Stimulated activated CD8-positive, alpha-beta memory T cell treated with anti-CD3 and anti-CD28 coated beads, Interleukin-12 subunit alpha, Interleukin-12 subunit beta, amount 100 ng/mL, for 1 hour (primary cell): ENCODE measurements at regions not wholly inside any gene's neighbourhood (a gene's known extent, or its start where the extent isn't known, plus 50 kb on each side); places are given as distances from the start of the nearest gene placed in this dataset.
"Not testable (repeated sequence)": the region's sequence is repeated elsewhere in the genome, so short reads cannot be mapped to it uniquely, and the experiment has no call there.

Source experiments
- DNase-seq: peaks from one replicate; pipeline ENCODE4 v3.0.0-alpha.2; 2020; ENCODE audit warnings: low read depth

DNA sequence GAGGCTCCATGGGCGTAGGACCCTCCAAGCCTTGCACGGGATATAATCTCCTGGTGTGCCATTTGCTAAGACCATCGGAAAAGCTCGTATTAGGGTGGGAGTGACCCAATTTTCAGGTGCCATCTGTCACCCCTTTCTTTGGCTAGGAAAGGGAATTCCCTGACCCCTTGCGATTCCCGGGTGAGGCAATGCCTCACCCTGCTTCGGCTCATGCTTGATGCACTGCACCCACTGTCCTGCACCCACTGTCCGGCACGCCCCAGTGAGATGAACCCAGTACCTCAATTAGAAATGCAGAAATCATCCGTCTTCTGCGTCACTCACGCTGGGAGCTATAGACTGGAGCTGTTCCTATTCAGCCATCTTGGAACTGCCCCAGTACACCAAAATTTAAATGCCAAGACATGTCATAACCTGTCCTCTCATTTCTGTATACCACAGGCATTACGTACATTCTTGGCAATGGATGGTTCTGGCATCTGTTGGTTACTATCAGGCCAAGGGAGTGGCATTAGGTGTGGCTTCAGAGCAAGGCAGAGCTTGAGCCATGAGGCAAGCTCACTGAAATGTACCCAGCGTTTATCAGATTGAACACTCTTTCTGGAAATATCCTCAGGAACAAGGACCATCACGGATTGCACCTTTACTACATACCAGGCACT, 95.4 kb upstream of the GALNT18 start:
- no peak for DNase-seq

DNA sequence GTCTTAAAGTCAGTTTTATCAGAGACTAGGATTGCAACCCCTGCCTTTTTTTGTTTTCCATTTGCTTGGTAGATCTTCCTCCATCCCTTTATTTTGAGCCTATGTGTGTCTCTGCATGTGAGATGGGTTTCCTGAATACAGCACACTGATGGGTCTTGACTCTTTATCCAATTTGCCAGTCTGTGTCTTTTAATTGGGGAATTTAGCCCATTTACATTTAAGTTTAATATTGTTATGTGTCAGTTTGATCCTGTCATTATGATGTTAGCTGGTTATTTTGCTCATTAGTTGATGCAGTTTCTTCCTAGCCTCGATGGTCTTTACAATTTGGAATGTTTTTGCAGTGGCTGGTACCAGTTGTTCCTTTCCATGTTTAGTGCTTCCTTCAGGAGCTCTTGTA, 93.3 kb upstream of the GALNT18 start:
- not testable (repeated sequence) for DNase-seq

DNA sequence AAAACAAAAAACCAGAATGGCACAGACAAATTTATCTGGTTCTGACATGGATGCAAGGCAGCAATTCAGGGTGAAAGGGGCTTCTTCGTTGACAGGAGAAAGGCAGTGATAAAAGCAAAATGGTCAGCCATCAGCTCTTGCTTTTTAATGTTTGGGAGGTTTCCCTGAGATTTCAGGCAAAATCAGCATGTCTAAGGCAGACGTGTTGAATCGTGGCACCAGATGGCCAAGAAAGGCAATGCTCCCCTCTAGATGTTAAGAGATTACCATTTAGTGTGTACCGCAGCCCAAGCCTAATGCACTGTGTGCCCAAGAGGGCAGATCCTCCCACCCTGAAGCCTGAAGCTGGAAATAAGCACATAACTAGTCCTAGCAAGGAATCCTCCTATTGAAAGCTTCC, 88.8 kb upstream of the GALNT18 start:
- DNase-seq, result no peak

DNA sequence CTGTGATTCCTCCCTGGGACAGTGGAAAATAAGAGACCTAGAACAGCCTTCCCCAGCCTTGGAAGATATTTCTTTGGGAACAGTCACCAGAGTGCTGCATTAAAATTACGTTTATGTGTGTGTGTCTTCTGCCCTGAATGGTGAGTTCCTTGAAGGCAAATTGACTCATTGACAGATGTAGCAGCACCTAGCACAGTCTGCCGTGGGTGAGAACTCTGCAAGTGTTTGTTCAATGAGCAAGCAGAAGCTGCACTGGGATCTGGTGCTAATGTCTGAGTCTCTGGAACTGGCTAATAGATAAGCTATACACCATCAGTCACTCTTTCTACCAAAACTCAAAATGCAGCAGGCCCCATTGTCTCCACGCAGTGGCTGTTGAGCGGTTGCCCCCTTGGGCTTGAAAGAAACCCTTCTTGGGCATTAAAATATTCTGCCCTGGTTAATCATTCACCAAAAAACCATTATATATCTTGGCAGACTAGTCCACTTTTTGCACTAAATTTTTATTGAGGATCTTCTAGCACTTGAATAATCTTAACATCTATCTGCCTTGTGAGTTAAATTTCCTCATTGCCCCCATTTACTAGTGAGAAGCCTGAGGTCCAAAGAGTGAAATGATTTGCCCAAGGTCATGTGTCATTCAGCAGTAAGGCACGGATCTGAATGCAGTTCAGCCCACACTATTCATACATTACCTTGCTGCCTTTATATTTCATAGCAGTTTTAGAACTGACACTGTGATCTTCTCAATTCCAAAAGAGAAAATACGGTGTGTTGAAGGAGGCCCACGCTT, 87.8 kb upstream of the GALNT18 start:
- DNase-seq, result no peak

DNA sequence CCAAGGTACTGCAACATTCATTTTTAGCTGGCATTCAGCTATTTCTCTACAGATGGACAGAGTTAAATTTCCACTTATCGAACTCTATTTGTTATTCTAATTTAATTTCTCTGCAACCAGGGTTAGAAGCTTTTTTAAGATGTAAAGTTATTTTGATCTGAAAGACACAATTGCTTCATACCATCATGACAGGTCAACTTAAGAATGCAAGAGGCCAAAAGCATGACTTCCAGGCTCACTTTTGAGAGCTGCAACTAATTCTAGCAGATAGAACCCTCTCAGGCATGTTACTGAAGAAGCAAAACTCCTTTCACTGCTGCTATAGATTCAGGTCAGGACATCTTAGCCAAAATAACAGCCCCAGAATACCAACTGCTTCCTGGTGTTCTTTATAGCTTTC, 86.5 kb upstream of the GALNT18 start:
- no peak for DNase-seq

DNA sequence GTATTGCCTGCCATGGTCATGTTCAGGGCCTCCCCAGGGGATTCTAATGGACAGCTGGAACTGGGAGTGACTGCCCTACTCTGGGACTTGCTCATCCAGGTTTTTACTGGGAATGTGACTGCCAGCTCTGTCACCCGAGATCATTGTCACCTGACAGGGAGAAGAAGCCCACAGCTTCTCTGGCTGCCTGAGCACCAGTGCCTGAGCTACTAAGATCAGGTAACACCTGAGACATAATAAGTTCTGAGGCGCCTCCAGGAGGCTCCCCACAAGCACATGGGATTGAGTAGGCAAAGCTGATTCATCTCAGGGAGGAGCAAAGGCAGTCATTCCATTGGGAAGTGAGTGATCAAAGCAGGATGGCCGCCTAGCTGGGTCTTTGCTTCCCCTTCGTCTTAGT, 84.2 kb upstream of the GALNT18 start:
- DNase-seq, result no peak

DNA sequence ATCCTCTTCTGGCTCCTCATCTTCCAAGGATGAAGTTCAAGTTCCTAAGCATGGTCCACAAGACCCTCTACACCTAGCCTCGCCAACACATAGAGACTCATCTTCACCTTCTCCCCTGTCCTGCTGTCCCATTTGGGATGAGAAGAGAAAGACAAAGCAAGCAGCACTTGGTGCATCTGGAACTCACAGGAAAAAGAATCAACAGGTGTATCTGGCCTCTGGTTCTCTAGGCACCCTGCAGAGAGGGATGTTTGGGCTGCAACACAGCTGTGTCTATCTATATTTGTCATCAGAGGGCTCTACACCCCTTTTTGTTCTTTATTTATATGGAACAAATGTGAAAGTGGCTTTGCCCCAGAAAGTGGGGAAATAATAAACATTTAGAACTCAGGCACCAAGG, 82.1 kb upstream of the GALNT18 start:
- no peak for DNase-seq

DNA sequence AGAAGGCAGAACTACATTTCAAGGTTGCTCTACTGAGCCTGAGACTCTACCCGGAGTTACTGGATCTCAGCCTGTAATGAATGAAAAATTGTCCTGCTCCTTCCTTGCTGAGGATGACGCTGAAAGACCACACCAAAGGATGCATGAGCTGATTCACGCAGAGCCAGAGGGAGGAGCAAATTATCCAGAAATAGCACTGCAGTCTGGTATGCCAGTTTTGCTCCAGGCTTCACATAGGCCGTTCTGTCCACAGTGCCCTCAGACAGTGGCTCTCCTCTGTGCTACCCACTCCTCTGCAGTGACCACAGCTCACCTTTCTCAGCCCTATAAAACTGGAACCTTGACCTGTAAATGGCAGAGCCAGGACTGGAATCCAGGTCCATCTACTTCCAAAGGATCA, 79.3 kb upstream of the GALNT18 start:
- no peak for DNase-seq

DNA sequence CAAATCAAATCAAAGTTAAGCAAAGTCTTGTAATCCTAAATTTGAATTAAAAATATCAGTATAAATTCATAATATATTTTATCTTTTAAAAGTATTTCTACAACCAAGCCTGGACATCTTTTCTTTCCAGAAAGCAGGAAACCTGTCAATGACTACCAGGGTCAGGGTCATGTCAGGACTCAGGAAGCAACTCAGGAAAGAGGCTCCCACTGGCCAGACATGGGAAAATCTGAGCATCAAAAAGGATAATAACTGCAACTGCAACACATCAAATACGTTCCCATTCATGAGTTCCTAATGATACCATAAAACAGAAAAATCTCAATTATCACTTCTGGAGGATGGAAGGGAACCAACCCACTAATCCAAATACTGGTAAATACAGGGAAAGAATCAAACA, 76.0 kb upstream of the GALNT18 start:
- DNase-seq, result no peak

DNA sequence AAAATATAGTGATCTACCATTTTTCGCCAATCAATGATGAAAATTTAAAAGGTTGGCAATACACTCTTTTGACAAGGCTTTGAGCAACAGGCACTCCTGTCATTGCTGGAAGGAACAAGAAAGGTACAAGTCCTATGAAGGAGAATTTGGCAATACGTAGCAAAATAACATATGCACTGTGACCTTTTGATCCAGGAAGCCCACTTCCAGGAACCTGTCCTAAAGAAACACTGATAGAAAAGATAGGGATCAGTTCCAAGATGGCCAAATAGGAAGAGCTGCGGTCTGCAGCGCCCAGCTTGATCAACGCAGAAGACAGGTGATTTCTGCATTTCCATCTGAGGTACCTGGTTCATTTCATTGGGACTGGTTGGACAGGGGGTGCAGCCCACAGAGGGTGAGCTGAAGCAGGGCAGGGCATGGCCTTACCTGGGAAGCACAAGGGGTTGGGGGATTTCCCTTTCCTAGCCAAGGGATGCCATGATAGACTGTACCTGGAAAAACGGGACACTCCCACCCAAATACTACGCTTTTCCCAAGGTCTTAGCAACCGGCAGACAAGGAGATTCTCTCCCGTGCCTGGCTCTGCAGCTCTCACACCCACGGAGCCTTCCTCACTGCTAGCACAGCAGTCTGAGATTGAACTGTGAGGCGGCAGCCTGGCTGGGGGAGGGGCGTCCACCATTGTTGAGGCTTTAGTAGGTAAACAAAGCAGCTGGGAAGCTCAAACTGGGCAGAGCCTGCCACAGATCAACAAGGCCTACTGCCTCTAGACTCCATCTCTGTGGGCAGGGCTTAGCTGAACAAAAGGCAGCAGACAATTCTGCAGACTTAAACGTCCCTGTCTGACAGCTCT, 69.7 kb upstream of the GALNT18 start:
- no peak for DNase-seq

DNA sequence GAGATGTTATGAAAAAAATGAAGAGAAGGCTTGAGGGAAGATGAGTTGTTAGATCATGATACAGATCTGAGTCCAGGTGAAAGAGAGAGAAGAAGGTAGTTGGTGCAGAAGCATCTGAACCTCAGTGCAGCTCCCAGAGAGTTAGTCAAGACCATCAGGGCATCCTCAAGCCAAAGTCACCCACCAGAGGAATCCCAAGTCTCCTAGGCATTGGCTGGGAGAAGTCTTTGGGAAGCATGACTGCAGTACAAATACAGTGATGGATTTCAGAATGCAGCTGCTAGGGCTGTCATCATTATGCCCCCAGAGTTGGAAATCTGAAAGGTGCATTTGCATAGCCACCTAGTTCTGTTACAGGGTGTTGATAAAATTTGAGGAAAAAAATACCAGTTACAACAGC, 59.7 kb upstream of the GALNT18 start:
- no peak for DNase-seq

DNA sequence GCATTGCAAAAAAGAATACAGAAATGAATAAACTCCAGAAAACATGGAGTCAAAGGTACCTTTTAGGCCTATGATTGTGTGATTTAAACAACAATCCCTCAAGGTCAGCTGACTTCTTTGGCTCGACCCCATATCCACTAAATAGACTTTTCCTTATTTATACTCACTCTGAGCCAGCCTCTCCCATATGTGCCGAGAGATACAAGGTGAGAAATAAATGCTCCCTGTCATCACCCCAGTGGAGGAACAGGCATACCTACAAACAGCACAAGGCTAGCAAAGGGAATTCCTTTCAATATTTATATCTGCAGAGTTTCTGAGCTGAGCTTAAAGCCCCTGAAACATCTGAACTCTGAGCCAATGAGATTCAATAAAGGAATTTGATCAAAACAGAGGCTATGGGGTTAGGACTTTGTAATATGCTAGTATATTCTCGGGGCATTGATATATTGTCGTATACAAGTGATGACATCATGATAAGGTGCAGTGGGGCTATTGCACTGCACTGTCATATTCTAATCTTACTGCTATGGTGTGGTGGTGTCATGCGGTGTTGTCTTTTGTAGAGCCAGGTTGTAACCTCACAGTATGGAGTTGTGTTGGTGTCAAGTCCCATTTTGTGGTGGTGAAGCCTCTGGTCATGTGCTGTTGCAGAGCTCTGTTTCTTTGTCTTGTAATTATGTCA, 56.0 kb upstream of the GALNT18 start:
- DNase-seq, result no peak

DNA sequence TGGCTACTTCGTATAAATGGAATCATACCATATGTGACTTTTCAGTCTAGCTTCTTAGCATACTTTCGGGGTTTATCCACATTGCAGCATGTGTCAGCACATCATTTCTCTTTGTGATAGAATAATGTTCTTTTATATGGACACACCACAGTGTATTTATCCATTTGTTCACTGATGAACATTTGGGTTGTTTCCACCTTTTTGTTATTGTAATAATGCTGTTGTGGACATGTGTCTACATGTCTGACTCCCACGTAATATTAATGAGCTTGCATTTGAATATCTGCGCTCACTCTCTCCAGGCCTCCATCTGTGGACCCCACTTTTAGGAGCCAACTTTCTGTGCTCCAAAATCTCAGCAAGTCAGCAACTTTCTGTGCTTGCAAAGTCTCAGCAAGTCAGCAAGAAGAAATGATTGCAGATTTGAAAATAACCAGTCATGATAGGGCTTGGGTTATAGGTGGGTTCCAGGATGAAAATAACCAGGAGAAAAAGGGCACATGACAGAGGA, 53.9 kb upstream of the GALNT18 start:
- DNase-seq, result no peak

DNA sequence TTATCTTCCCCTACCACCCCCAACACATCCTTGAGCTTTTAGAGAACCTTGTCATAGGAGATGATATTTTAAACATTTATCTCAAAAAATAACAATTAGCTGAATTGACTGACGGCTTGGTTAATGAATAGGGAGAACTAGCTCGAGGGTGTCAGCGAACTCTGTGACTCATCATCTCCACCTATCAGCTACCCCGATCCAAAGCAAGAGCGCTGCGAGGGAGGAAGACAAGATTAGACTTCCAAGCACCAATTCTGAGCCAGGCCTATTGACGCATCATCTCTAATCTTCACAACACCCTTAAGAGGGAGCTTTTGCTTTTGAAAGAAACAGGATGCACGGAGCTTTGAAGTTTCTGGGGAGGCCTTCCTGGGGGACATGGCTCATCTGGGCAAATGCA, 51.0 kb upstream of the GALNT18 start:
- no peak for DNase-seq

DNA sequence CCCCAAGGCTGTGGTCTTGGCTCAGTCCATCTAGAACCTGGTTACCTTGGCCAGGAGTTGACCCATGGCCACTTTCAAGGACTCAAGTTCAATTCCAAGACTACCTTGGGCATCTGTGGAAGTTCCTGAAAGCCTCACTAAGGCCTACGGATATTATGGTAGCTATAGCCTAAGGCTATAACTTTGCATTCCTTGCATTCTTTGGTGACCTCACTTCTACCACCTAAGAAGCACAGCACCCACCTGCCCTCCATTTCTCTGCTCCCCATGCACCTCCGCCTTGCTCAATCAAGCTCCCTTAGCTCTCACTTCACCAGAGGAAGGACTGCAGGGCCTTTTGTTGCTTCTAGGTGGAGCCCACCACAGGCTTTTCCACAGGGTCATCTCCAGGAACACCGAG, 50.3 kb upstream of the GALNT18 start:
- DNase-seq, result no peak
